ENCODE measurements at regions not wholly inside any gene's neighbourhood (a gene's known extent, or its start where the extent isn't known, plus 50 kb on each side); places are given as distances from the start of the nearest gene placed in this dataset.

GRCh38 chr5:51279983-51280706, 103.1 kb upstream of the ISL1 start:
- no peak for DNase-seq (ENCODE audit: low spot score)

- no peak for DNase-seq (ENCODE audit: low spot score)
Measured at GRCh38 chr5:51286046-51286445, 97.2 kb upstream of the ISL1 start.

GRCh38 chr5:51302343-51302742, 80.9 kb upstream of the ISL1 start:
- no peak for DNase-seq (ENCODE audit: low spot score)

- DNase-seq (ENCODE audit: low spot score), result peak; percentile 16
Measured at GRCh38 chr5:51326844-51327243, 56.4 kb upstream of the ISL1 start.

Data from putamen (tissue), 1 donor.